NT2/D1 (cell line): ENCODE measurements at regions not wholly inside any gene's neighbourhood (a gene's known extent, or its start where the extent isn't known, plus 50 kb on each side); places are given as distances from the start of the nearest gene placed in this dataset.

Experiments used
- SUZ12 ChIP-seq: IDR thresholded peaks from 2 replicates; pipeline ENCODE4 v1.6.1; 2011; ENCODE audit not compliant: insufficient read length, insufficient read depth; ENCODE audit errors: extremely low read depth
- YY1 ChIP-seq: IDR thresholded peaks from 2 replicates; pipeline ENCODE4 v1.6.1; 2011; ENCODE audit not compliant: insufficient read length, insufficient read depth
- ZNF274 ChIP-seq: IDR thresholded peaks from 2 replicates; pipeline ENCODE4 v1.6.1; 2011; ENCODE audit warnings: mild to moderate bottlenecking, low read depth, low read length

- TF ChIP-seq SUZ12, result no peak
- TF ChIP-seq YY1, result no peak
- no peak for TF ChIP-seq ZNF274
Measured at GRCh38 chr6:14464055-14464454, 346.5 kb downstream of the CD83 start.
